H1 (cell line): ENCODE measurements at regions not wholly inside any gene's neighbourhood (a gene's known extent, or its start where the extent isn't known, plus 50 kb on each side); places are given as distances from the start of the nearest gene placed in this dataset.

Experiments used
- CTCF ChIA-PET: fragments of 300-600 bp; sonication (Branson Sonifier 250); formaldehyde crosslinking; loops from one replicate; lab custom pipeline; 2021; ENCODE audit not compliant: partially characterized antibody; lab: Charles Lee
- POLR2A ChIA-PET: fragments of 300-600 bp; sonication (Branson Sonifier 250); formaldehyde crosslinking; loops from one replicate; lab custom pipeline; 2021; ENCODE audit warnings: inconsistent platforms; ENCODE audit not compliant: partially characterized antibody; lab: Charles Lee
- DNase-seq, 2 experiments: peaks; one replicate each; pipeline versions ENCODE4 v3.0.0 to v3.0.0-alpha.2; 2010 to 2022; ENCODE audit warnings: low spot score in 2 of 2, low read depth in 1 of 2, mixed read lengths in 1 of 2
- FAIRE-seq: peaks from 2 replicates; lab custom pipeline; 2011; peaks lifted over from hg19 to GRCh38; lab: Jason Lieb, UNC
- H2AFZ ChIP-seq: 2 replicates; pipeline ENCODE4 v1.8.1; 2012; ENCODE audit warnings: low read length, inconsistent platforms
- H2AK5ac ChIP-seq: 2 replicates; pipeline ENCODE4 v1.6.1; 2013; ENCODE audit warnings: low read depth, low read length
- H2BK120ac ChIP-seq: replicated peaks from 2 replicates; pipeline ENCODE3; 2013; ENCODE audit warnings: low read depth, low read length, inconsistent platforms
- H2BK12ac ChIP-seq: 2 replicates; pipeline ENCODE4 v1.6.1; 2013; ENCODE audit warnings: low read depth, low read length
- H2BK15ac ChIP-seq: 2 replicates; pipeline ENCODE4 v1.6.1; 2013; ENCODE audit warnings: low read length
- H2BK20ac ChIP-seq: 2 replicates; pipeline ENCODE4 v1.6.1; 2013; ENCODE audit warnings: low read length
- H2BK5ac ChIP-seq: 2 replicates; pipeline ENCODE4 v1.6.1; 2013; ENCODE audit warnings: low read depth, low read length
- H3K14ac ChIP-seq: 2 replicates; pipeline ENCODE4 v1.6.1; 2013; ENCODE audit warnings: inconsistent platforms; ENCODE audit not compliant: insufficient read length
- H3K18ac ChIP-seq: 2 replicates; pipeline ENCODE4 v1.6.1; 2013; ENCODE audit warnings: low read length; ENCODE audit errors: extremely low read depth
- H3K23ac ChIP-seq: 2 replicates; pipeline ENCODE4 v1.6.1; 2013; ENCODE audit warnings: inconsistent platforms; ENCODE audit not compliant: insufficient read length
- H3K23me2 ChIP-seq: 2 replicates; pipeline ENCODE4 v1.6.1; 2013; ENCODE audit warnings: low read depth, low read length
- H3K27ac ChIP-seq: 2 replicates; pipeline ENCODE4 v1.6.1; 2011; ENCODE audit warnings: low read depth, low read length, inconsistent platforms
- H3K27me3 ChIP-seq, 4 experiments: replicated peaks in 1 of 4; 1 replicate in 1 of 4; 2 replicates in 3 of 4; pipeline versions ENCODE4 v1.6.1 to v1.8.1; 2011 to 2013; ENCODE audit warnings: low read length in 3 of 4, mild to moderate bottlenecking in 3 of 4, inconsistent platforms in 2 of 4, mixed read lengths in 2 of 4, moderate library complexity in 1 of 4; ENCODE audit not compliant: control insufficient read depth in 3 of 4, insufficient read depth in 3 of 4; ENCODE audit errors: extremely low read depth in 1 of 4
- H3K36me3 ChIP-seq, 4 experiments: 2 replicates each; pipeline versions ENCODE4 v1.6.1 to v1.8.1; 2011 to 2013; ENCODE audit warnings: mild to moderate bottlenecking in 4 of 4, low read length in 3 of 4, moderate library complexity in 2 of 4, control low read depth in 1 of 4, inconsistent platforms in 1 of 4; ENCODE audit not compliant: insufficient read depth in 4 of 4, control insufficient read depth in 2 of 4
- H3K4ac ChIP-seq: replicated peaks from 2 replicates; pipeline ENCODE3; 2013; ENCODE audit warnings: low read length, low read depth, mixed read lengths, inconsistent platforms; ENCODE audit not compliant: insufficient read length
- H3K4me1 ChIP-seq, 4 experiments: replicated peaks in 1 of 4; 1 replicate in 1 of 4; 2 replicates in 3 of 4; pipeline versions ENCODE4 v1.6.1 to v1.8.1; 2011 to 2013; ENCODE audit warnings: low read length in 3 of 4, inconsistent platforms in 2 of 4, mixed read lengths in 1 of 4; ENCODE audit not compliant: insufficient read depth in 4 of 4, control insufficient read depth in 3 of 4
- H3K4me2 ChIP-seq, 2 experiments: 2 replicates each; pipeline versions ENCODE4 v1.6.1 to v1.8.1; 2011 to 2013; ENCODE audit warnings: low read depth in 2 of 2, low read length in 2 of 2, control low read depth in 1 of 2, inconsistent platforms in 1 of 2, mild to moderate bottlenecking in 1 of 2; ENCODE audit not compliant: insufficient read depth in 1 of 2
- H3K4me3 ChIP-seq, 4 experiments: fragments of 200-600, 300-600 bp in 1 of 4; sonication (generic), shearing (Covaris generic), sonication (Bioruptor Twin) in 1 of 4; 2 replicates each; pipeline versions ENCODE4 v1.5.1 to v1.8.1; 2011 to 2016; ENCODE audit warnings: low read length in 4 of 4, low read depth in 3 of 4, control low read depth in 2 of 4, inconsistent platforms in 2 of 4, mild to moderate bottlenecking in 2 of 4, mixed read lengths in 1 of 4, moderate library complexity in 1 of 4; ENCODE audit not compliant: insufficient read depth in 2 of 4; ENCODE audit errors: extremely low read depth in 1 of 4
- H3K56ac ChIP-seq: replicated peaks from 2 replicates; pipeline ENCODE3; 2013; ENCODE audit warnings: low read depth, mild to moderate bottlenecking, mixed read lengths, low read length, inconsistent platforms; ENCODE audit not compliant: insufficient read length
- H3K79me1 ChIP-seq: 2 replicates; pipeline ENCODE4 v1.6.1; 2013; ENCODE audit warnings: low read depth, low read length, control low read depth
- H3K79me2 ChIP-seq, 2 experiments: 2 replicates each; pipeline versions ENCODE4 v1.6.1 to v1.8.1; 2012 to 2013; ENCODE audit warnings: low read length in 2 of 2, mild to moderate bottlenecking in 2 of 2, inconsistent platforms in 1 of 2; ENCODE audit not compliant: insufficient read depth in 2 of 2, control insufficient read depth in 1 of 2
- H3K9ac ChIP-seq, 4 experiments: replicated peaks in 1 of 4; 1 replicate in 1 of 4; 2 replicates in 3 of 4; pipeline versions ENCODE4 v1.6.1 to v1.8.1; 2011 to 2013; ENCODE audit warnings: low read depth in 3 of 4, low read length in 3 of 4, control low read depth in 2 of 4, mild to moderate bottlenecking in 2 of 4, moderate library complexity in 2 of 4, inconsistent platforms in 1 of 4; ENCODE audit errors: extremely low read depth in 1 of 4
- H3K9me3 ChIP-seq, 2 experiments: 2 replicates each; pipeline versions ENCODE4 v1.6.1 to v1.8.1; 2012 to 2013; ENCODE audit warnings: mild to moderate bottlenecking in 2 of 2, moderate library complexity in 2 of 2, control low read depth in 1 of 2, inconsistent platforms in 1 of 2, low read depth in 1 of 2, low read length in 1 of 2, mixed read lengths in 1 of 2; ENCODE audit not compliant: insufficient read depth in 2 of 2
- H4K20me1 ChIP-seq, 2 experiments: replicated peaks in 1 of 2; 2 replicates each; pipeline versions ENCODE3 to v1.8.1; 2011 to 2013; ENCODE audit warnings: inconsistent platforms in 2 of 2, low read length in 2 of 2, mild to moderate bottlenecking in 1 of 2; ENCODE audit not compliant: insufficient read depth in 2 of 2, control insufficient read depth in 1 of 2
- H4K5ac ChIP-seq: 2 replicates; pipeline ENCODE4 v1.6.1; 2013; ENCODE audit warnings: low read length, low read depth, mixed read lengths, inconsistent platforms; ENCODE audit not compliant: insufficient read length
- H4K8ac ChIP-seq: 2 replicates; pipeline ENCODE4 v1.8.0; 2013; ENCODE audit warnings: mild to moderate bottlenecking, moderate library complexity, low read length, inconsistent platforms; ENCODE audit not compliant: insufficient read depth; ENCODE audit errors: extremely low read depth
- H4K91ac ChIP-seq: replicated peaks from 2 replicates; pipeline ENCODE3; 2013; ENCODE audit warnings: low read length, mixed read lengths, inconsistent platforms; ENCODE audit not compliant: insufficient read length
- CBX5 ChIP-seq: fragments of 300-800, 300-1000 bp; sonication (generic); IDR thresholded peaks from 2 replicates; pipeline ENCODE4 v1.7.1; 2016; ENCODE audit warnings: antibody characterized with exemption, low read length, low read depth
- HDAC2 ChIP-seq, 2 experiments: fragments of 300-600 bp in 1 of 2; sonication (generic) in 1 of 2; IDR thresholded peaks; 2 replicates each; pipeline ENCODE4 v1.6.1; 2011 to 2012; ENCODE audit warnings: low read depth in 2 of 2, low read length in 2 of 2, mild to moderate bottlenecking in 2 of 2, moderate library complexity in 2 of 2, borderline replicate concordance in 1 of 2, inconsistent platforms in 1 of 2
- MAFK ChIP-seq: IDR thresholded peaks from 2 replicates; pipeline ENCODE4 v1.6.1; 2012; ENCODE audit warnings: low read depth, mild to moderate bottlenecking, improper control_type of control experiment, low read length
- RBBP5 ChIP-seq: IDR thresholded peaks from 2 replicates; pipeline ENCODE4 v1.7.1; 2012; ENCODE audit warnings: low read depth, mild to moderate bottlenecking, inconsistent platforms, low read length, moderate library complexity, borderline replicate concordance

- H3K14ac ChIP-seq, result no peak overlapping the region
- H2BK120ac ChIP-seq, result no peak overlapping the region
- H2BK5ac ChIP-seq, result no peak overlapping the region
- no peak overlapping the region for H3K4ac ChIP-seq
- ChIA-PET POLR2A (no interaction called here), CTCF (no interaction called here)
- H3K4me3 ChIP-seq, result no peak overlapping the region
- H2BK15ac ChIP-seq, result no peak overlapping the region
- no peak overlapping the region for H4K8ac ChIP-seq
- no peak overlapping the region for H3K4me2 ChIP-seq
- peaks cover 0 to 4% of the 10 kb centered on the region in 2 experiments; a peak in 1 of 4 replicates for H3K9me3 ChIP-seq
- H3K23me2 ChIP-seq, result no peaks in the 10 kb centered on the region
- no peak overlapping the region for H3K27ac ChIP-seq
- H4K5ac ChIP-seq, result no peak overlapping the region
- H4K20me1 ChIP-seq, result no peaks in the 10 kb centered on the region
- no peak overlapping the region for H3K23ac ChIP-seq
- H4K91ac ChIP-seq, result no peak overlapping the region
- no peaks in the 10 kb centered on the region for H3K27me3 ChIP-seq
- FAIRE-seq, result no peak
- DNase-seq, result no peak
- no peak overlapping the region for H3K56ac ChIP-seq
- H3K79me1 ChIP-seq, result no peaks in the 10 kb centered on the region
- H3K36me3 ChIP-seq, result no peaks in the 10 kb centered on the region
- no peak overlapping the region for H2BK12ac ChIP-seq
- no peak overlapping the region for H3K9ac ChIP-seq
- H2BK20ac ChIP-seq, result no peak overlapping the region
- no peaks in the 10 kb centered on the region for H3K4me1 ChIP-seq
- no peak overlapping the region for H2AFZ ChIP-seq
- no peak overlapping the region for H2AK5ac ChIP-seq
- H3K18ac ChIP-seq, result no peak overlapping the region
- H3K79me2 ChIP-seq, result no peaks in the 10 kb centered on the region
- no peak for TF ChIP-seq HDAC2 (IDR thresholded peaks at IDR 0.05; ENCODE audit: borderline replicate concordance in 1 of 2, low read depth in 2 of 2, low read length in 2 of 2)
- no peak for TF ChIP-seq MAFK
- TF ChIP-seq CBX5, result no peak
- no peak for TF ChIP-seq RBBP5
Observed at GRCh38 chr16:61194573-61194972, 841.7 kb downstream of the CDH8 start.
